ACC112 (cell line): ENCODE measurements at regions not wholly inside any gene's neighbourhood (a gene's known extent, or its start where the extent isn't known, plus 50 kb on each side); places are given as distances from the start of the nearest gene placed in this dataset.

ENCODE experiments used
- H2AFZ ChIP-seq: fragments of 200-600 bp; sonication (generic); one replicate; pipeline ENCODE4 v1.6.0; 2017; ENCODE audit warnings: antibody characterized with exemption, low read length; ENCODE audit not compliant: unreplicated experiment
- H3K27ac ChIP-seq: fragments of 200-600 bp; sonication (generic); 2 replicates; pipeline ENCODE4 v1.5.1; 2014; ENCODE audit warnings: low read depth, mild to moderate bottlenecking, antibody characterized with exemption, low read length, moderate library complexity
- H3K27me3 ChIP-seq: fragments of 200-600 bp; sonication (generic); 2 replicates; pipeline ENCODE4 v1.6.1; 2014; ENCODE audit warnings: mild to moderate bottlenecking, antibody characterized with exemption, low read length, moderate library complexity, mixed read lengths; ENCODE audit not compliant: insufficient read depth
- H3K36me3 ChIP-seq: fragments of 200-600 bp; sonication (generic); 2 replicates; pipeline ENCODE4 v1.6.1; 2016; ENCODE audit warnings: mild to moderate bottlenecking, antibody characterized with exemption, low read length, moderate library complexity, mixed read lengths; ENCODE audit not compliant: insufficient read depth
- H3K4me1 ChIP-seq: fragments of 200-600 bp; sonication (generic); one replicate; pipeline ENCODE4 v1.6.1; 2016; ENCODE audit warnings: low read length, mixed read lengths; ENCODE audit not compliant: insufficient read depth, unreplicated experiment, control insufficient read depth
- H3K4me3 ChIP-seq: fragments of 200-600 bp; sonication (generic); 2 replicates; pipeline ENCODE4 v1.5.1; 2014; ENCODE audit warnings: mild to moderate bottlenecking, low read depth, low read length
- H3K79me2 ChIP-seq: fragments of 200-600 bp; sonication (generic); one replicate; pipeline ENCODE4 v1.6.0; 2016; ENCODE audit warnings: low read length; ENCODE audit not compliant: control insufficient read depth, unreplicated experiment, insufficient read depth

- Histone ChIP-seq H2AFZ (no peak overlapping the region), H3K27me3 (peaks cover 23% of the 10 kb centered on the region), H3K4me1 (no peaks in the 10 kb centered on the region), H3K79me2 (no peaks in the 10 kb centered on the region), H3K4me3 (no peak overlapping the region), H3K27ac (no peak overlapping the region), H3K36me3 (no peaks in the 10 kb centered on the region)
Observed at GRCh38 chr12:107221913-107222312, 128.6 kb upstream of the CRY1 start.

- H3K27ac ChIP-seq, result no peak overlapping the region
- no peak overlapping the region for H2AFZ ChIP-seq
- H3K4me1 ChIP-seq, result no peaks in the 10 kb centered on the region
- H3K36me3 ChIP-seq, result no peaks in the 10 kb centered on the region
- no peaks in the 10 kb centered on the region for H3K79me2 ChIP-seq
- no peak overlapping the region for H3K4me3 ChIP-seq
- peaks cover 27% of the 10 kb centered on the region for H3K27me3 ChIP-seq
Observed at GRCh38 chr12:107223821-107224220, 130.5 kb upstream of the CRY1 start.

DNA sequence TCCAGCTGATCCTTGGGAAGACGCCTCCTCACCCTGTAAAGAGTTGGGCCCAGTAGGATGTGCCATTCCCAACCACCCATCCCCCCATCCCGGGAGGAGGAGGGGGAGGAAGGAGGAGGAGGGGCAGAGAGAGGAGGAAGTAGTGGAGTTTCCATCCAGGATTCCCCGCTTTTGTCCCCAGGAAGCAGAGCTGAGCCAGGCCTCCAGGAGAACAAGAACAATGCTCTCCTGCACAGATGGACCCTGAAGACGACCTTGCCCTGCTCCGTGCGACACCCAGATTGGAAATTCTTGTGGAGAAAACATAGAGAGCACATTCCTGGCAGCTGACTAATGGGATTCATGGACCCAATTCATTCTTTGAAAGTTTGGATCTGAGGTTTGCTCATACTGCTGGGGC lies 132.3 kb upstream of the CRY1 start:
- Histone ChIP-seq H3K4me3 (no peak overlapping the region), H2AFZ (no peak overlapping the region), H3K79me2 (no peaks in the 10 kb centered on the region), H3K4me1 (no peaks in the 10 kb centered on the region), H3K36me3 (no peaks in the 10 kb centered on the region), H3K27ac (no peak overlapping the region), H3K27me3 (peaks cover 26% of the 10 kb centered on the region)

DNA sequence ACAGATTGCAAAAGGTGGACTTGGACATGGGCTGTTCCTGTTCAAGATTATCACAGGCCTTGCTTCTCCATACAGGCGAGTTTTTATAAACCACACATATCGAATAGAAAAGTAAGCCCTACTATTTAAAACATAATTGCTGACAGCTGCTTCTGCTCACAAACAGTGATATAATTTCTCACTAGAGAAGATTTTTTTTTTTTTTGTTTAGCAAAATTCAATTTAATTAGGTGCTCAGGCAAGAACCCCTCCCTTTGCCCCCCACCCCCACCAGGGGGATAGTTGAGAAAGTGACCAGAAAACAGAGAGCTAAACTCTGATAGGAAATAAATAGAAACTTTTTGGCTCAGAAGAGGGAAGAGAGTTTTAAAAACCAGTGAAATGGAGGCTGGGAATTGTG lies 132.8 kb upstream of the CRY1 start:
- H3K36me3 ChIP-seq, result no peaks in the 10 kb centered on the region
- no peaks in the 10 kb centered on the region for H3K79me2 ChIP-seq
- H2AFZ ChIP-seq, result no peak overlapping the region
- H3K4me3 ChIP-seq, result no peak overlapping the region
- H3K4me1 ChIP-seq, result no peaks in the 10 kb centered on the region
- H3K27ac ChIP-seq, result no peak overlapping the region
- peaks cover 26% of the 10 kb centered on the region for H3K27me3 ChIP-seq

DNA sequence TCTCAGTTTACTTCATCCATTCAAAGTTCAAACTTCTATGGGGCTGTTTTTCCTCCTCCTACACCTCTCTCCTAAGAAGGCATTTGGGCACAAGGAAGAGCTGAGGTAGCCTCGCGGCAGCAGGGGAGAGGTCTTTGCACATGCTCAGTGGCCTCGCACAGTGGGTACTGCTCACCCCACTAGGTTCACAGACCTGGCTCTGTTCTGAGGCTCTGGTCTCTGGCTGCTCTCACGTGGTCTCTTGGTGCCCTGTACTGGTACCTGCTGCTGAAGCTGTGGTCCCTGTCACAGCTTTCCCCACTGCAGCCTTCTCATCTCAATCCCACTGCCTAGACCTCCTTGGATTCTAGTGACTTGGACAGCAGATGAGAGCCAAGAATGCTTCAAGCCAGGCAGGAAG lies 134.7 kb upstream of the CRY1 start:
- H2AFZ ChIP-seq, result no peak overlapping the region
- peaks cover 17% of the 10 kb centered on the region; the same call in 1 of the 2 replicates for H3K27me3 ChIP-seq
- H3K27ac ChIP-seq, result no peak overlapping the region
- H3K79me2 ChIP-seq, result no peaks in the 10 kb centered on the region
- no peak overlapping the region for H3K4me3 ChIP-seq
- H3K4me1 ChIP-seq, result no peaks in the 10 kb centered on the region
- H3K36me3 ChIP-seq, result no peaks in the 10 kb centered on the region

DNA sequence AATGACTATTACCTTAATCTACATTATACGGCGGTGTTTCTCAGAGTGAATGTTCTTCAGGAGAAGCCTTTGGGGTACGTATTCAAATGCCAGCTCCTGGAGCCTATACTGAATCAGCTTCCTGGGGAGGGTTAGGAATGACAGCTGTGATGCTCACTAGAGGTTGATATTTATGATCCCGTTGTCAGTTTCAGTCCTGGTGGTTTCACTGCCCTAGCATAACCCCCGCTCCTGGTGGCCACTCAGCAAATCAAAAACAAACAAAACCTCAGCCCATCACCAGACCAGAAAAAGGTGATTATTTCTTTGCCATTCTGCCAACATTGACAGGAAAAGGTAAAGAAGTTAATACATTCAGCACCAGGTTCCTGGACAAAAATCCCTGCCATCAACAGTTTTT lies 136.5 kb upstream of the CRY1 start:
- Histone ChIP-seq H3K4me3 (no peak overlapping the region), H3K79me2 (no peaks in the 10 kb centered on the region)

DNA sequence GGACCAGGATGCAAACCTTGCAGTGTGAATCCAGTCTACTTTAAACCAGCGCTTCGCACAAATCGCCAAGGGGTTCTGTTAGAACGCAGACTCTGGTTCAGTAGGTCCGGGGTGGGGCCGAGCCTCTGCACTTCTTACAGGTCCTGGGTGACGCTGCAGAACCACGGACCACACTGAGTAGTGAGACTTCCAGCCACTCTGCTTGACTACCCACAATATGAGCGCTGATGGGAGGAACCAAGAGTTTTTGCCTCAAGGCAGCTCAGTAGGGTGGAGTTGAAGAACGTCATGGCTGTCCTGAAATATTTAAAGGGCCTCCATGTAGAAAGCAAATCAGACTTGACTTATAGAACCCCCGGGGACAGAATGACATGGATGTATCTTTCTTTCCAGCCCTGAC lies 138.0 kb upstream of the CRY1 start:
- Histone ChIP-seq H3K36me3 (no peaks in the 10 kb centered on the region), H3K79me2 (no peaks in the 10 kb centered on the region), H3K4me3 (no peak overlapping the region), H3K27me3 (peaks cover 15% of the 10 kb centered on the region; the same call in 1 of the 2 replicates), H2AFZ (no peak overlapping the region), H3K4me1 (no peaks in the 10 kb centered on the region), H3K27ac (no peak overlapping the region)

More for the DNA sequence above, 136.5 kb upstream of the CRY1 start:
- Histone ChIP-seq H3K4me1 (no peaks in the 10 kb centered on the region), H3K36me3 (no peaks in the 10 kb centered on the region), H3K27ac (no peak overlapping the region), H3K27me3 (peaks cover 15% of the 10 kb centered on the region; the same call in 1 of the 2 replicates), H2AFZ (no peak overlapping the region)

DNA sequence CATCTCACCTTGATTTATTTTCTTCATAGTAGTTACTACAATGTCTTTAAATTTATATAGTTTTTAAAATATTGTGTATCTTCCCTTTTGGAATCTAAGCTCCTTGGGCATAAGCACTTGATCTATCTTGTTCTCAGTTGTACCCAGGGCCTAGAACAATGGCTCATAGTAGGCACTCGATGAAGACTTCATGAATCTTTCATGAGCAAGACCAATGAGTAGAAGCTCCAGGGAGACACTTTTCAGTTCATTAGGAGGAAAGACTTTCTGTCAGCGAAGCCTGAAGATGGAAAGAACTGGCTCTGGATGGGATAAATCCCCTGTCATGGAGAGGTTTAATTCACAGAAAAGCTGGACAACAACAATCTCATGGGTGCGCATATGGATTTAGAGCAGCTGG lies 140.2 kb upstream of the CRY1 start:
- Histone ChIP-seq H3K79me2 (no peaks in the 10 kb centered on the region), H3K4me3 (no peak overlapping the region), H3K36me3 (no peaks in the 10 kb centered on the region), H2AFZ (no peak overlapping the region), H3K27me3 (peaks cover 11% of the 10 kb centered on the region; the same call in 1 of the 2 replicates), H3K27ac (no peak overlapping the region), H3K4me1 (peaks cover 5% of the 10 kb centered on the region)

DNA sequence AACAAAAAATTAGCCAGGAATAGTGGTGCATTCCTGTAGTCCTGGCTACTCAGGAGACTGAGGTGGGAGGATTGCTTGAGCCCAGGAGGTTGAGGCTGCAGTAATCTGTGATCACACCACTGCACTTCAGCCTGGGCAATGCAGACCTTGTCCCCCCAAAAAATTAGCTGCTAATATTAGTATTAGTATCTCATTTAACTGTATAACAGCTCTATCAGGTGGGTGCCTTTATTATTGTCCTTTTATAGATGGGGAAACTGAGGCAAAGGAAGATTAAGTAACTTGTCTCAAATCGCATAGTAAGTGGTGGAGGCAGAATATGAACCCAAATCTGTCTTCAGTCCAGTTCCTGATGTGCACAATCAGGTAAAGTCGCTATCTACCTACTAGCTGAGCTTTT lies 142.3 kb upstream of the CRY1 start:
- Histone ChIP-seq H3K36me3 (no peaks in the 10 kb centered on the region), H3K27ac (no peak overlapping the region), H3K79me2 (no peaks in the 10 kb centered on the region), H3K4me3 (no peak overlapping the region), H3K4me1 (peaks cover 5% of the 10 kb centered on the region), H2AFZ (no peak overlapping the region), H3K27me3 (peaks cover 13% of the 10 kb centered on the region; the same call in 1 of the 2 replicates)

DNA sequence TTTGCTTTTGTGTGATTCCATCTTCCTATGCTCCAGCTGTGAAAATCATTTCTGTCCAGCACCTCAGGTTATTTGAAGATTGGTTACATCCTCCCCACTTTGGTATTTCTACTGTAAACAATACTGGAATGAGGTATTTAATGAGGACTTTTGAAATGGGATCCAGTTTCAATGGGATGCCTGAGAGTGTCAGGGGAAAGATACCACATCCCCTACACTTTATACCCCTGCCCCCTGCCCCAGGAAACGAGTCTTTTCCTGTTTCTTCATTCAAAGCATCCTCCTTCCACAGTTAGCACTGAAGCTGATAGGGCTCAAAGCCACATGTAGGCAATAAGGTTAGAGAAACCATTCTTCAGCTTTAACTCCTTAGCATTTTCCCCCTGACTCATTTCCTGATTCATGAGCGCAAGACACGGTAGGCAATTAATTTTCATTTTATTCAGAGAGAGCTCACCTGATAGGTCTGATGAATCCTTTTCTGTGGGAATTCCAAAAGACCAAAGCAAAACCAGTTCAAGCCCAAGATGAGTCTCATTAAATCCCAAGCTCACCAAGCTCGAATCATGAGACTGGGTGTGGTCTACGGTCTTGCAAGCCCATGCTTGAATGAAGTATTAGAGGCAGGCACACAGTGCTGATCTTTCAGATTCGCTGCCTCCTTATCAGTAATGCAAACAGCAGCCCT lies 143.6 kb upstream of the CRY1 start:
- Histone ChIP-seq H3K36me3 (no peaks in the 10 kb centered on the region), H3K27me3 (0 out of 2 replicates have a peak, but pooled peaks cover 7% of the 10 kb centered on the region), H3K27ac (no peak overlapping the region), H3K79me2 (no peaks in the 10 kb centered on the region), H3K4me1 (peaks cover 5% of the 10 kb centered on the region), H3K4me3 (no peak overlapping the region), H2AFZ (no peak overlapping the region)

- Histone ChIP-seq H3K36me3 (no peaks in the 10 kb centered on the region), H3K27me3 (peaks cover 13% of the 10 kb centered on the region; the same call in 1 of the 2 replicates), H3K4me1 (peaks cover 5% of the 10 kb centered on the region), H3K27ac (no peak overlapping the region), H3K4me3 (no peak overlapping the region), H3K79me2 (no peaks in the 10 kb centered on the region), H2AFZ (no peak overlapping the region)
Observed at GRCh38 chr12:107238296-107238695, 144.9 kb upstream of the CRY1 start.
